CD4-positive, alpha-beta T cell treated with Interleukin-4 for 1 hour (primary cell): ENCODE measurements at regions not wholly inside any gene's neighbourhood (a gene's known extent, or its start where the extent isn't known, plus 50 kb on each side); places are given as distances from the start of the nearest gene placed in this dataset.
"Not testable (repeated sequence)": the region's sequence is repeated elsewhere in the genome, so short reads cannot be mapped to it uniquely, and the experiment has no call there.

Experiments used
- DNase-seq, 2 donors: peaks; one replicate each; pipeline ENCODE4 v3.0.0-alpha.2; 2020 to 2022

- DNase-seq, result no peak
Observed at GRCh38 chr18:56312551-56313335, 325.6 kb downstream of the TXNL1 start.

- no peak for DNase-seq
Observed at GRCh38 chr18:56309104-56309503, 329.3 kb downstream of the TXNL1 start.

GRCh38 chr18:56307354-56308170 lies 330.8 kb downstream of the TXNL1 start:
- no peak for DNase-seq

- DNase-seq, result no peak
Observed at GRCh38 chr18:56306797-56307196, 331.6 kb downstream of the TXNL1 start.

- DNase-seq, result no peak
Observed at GRCh38 chr18:56305583-56305982, 332.8 kb downstream of the TXNL1 start.

- DNase-seq, result no peak
Observed at GRCh38 chr18:56302156-56302555, 336.2 kb downstream of the TXNL1 start.

GRCh38 chr18:56299740-56300139 lies 338.7 kb downstream of the TXNL1 start:
- no peak for DNase-seq

- DNase-seq, result no peak
Observed at GRCh38 chr18:56298935-56299334, 339.5 kb downstream of the TXNL1 start.

- no peak for DNase-seq
Observed at GRCh38 chr18:56296381-56296780, 342.0 kb downstream of the TXNL1 start.

- DNase-seq, result no peak
Observed at GRCh38 chr18:56294484-56295183, 343.8 kb downstream of the TXNL1 start.

GRCh38 chr18:56291294-56291693 lies 347.1 kb downstream of the TXNL1 start:
- DNase-seq, result no peak

- DNase-seq, result no peak
Observed at GRCh38 chr18:56289381-56289780, 349.0 kb downstream of the TXNL1 start.

- DNase-seq, result no peak
Observed at GRCh38 chr18:56286775-56287325, 351.5 kb downstream of the TXNL1 start.

GRCh38 chr18:56285387-56286065 lies 352.9 kb downstream of the TXNL1 start:
- DNase-seq, result no peak

- no peak for DNase-seq
Observed at GRCh38 chr18:56284319-56284718, 354.1 kb downstream of the TXNL1 start.

GRCh38 chr18:56283316-56283715 lies 355.1 kb downstream of the TXNL1 start:
- no peak for DNase-seq

GRCh38 chr18:56282234-56283104 lies 355.9 kb downstream of the TXNL1 start:
- DNase-seq, result no peak

GRCh38 chr18:56279816-56280215 lies 358.6 kb downstream of the TXNL1 start:
- DNase-seq, result not testable (repeated sequence)

GRCh38 chr18:56278421-56279003 lies 359.9 kb downstream of the TXNL1 start:
- DNase-seq, result no peak

- DNase-seq, result no peak
Observed at GRCh38 chr18:56276466-56276865, 361.9 kb downstream of the TXNL1 start.

- no peak for DNase-seq
Observed at GRCh38 chr18:56273541-56274219, 364.7 kb downstream of the TXNL1 start.
